SH-SY5Y (cell line): ENCODE measurements at regions not wholly inside any gene's neighbourhood (a gene's known extent, or its start where the extent isn't known, plus 50 kb on each side); places are given as distances from the start of the nearest gene placed in this dataset.

Experiments
- GATA2 ChIP-seq: IDR thresholded peaks from 2 replicates; pipeline ENCODE4 v1.6.1; 2011; ENCODE audit warnings: mild to moderate bottlenecking, low read depth, low read length
- GATA3 ChIP-seq: IDR thresholded peaks from 2 replicates; pipeline ENCODE4 v1.6.1; 2011; ENCODE audit warnings: low read depth, mild to moderate bottlenecking, low read length, moderate library complexity

DNA sequence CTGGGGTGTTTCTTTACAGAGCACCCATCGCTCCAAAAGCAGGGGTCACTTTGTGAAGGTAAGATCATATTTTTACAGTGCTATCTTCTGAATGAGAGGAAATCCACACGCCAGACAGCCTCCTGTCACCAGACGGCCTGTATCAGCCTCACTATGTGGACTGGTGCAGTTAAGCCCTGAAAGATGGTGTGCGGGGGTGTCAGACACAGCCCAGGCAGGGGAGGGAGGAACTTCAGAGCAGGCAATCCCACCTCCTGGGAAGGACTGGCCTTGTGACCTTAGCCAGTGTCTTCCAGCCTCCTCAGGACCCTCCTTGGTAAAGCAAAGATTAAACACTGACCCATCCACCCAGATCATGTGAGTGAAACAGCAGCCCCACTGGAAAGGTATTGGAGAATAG lies 249.4 kb upstream of the CTAGE1 start:
- TF ChIP-seq GATA3 (no peak), GATA2 (no peak)
